Mesenchymal stem cell (in vitro differentiated cells and primary cell): ENCODE measurements at regions not wholly inside any gene's neighbourhood (a gene's known extent, or its start where the extent isn't known, plus 50 kb on each side); places are given as distances from the start of the nearest gene placed in this dataset.
A peak's percentile ranks its signal among the peaks of the same experiment; 100 is the strongest.

Experiments
- DNase-seq: peaks from one replicate; pipeline ENCODE4 v3.0.0-alpha.2; 2013
- H2AFZ ChIP-seq: one replicate; pipeline ENCODE4 v1.6.1; 2013; ENCODE audit warnings: low read depth, mild to moderate bottlenecking, control low read depth, inconsistent platforms, low read length, moderate library complexity
- H2AK5ac ChIP-seq: 2 replicates; pipeline ENCODE4 v1.6.1; 2013; ENCODE audit warnings: low read length, moderate library complexity, mild to moderate bottlenecking, inconsistent platforms; ENCODE audit not compliant: severe bottlenecking
- H2BK120ac ChIP-seq: one replicate; pipeline ENCODE4 v1.6.1; 2013; ENCODE audit warnings: low read depth, mild to moderate bottlenecking, inconsistent platforms, low read length, moderate library complexity
- H2BK12ac ChIP-seq, 2 experiments: one replicate each; pipeline ENCODE4 v1.6.1; 2013; ENCODE audit warnings: inconsistent platforms in 2 of 2, low read length in 2 of 2, mild to moderate bottlenecking in 2 of 2, moderate library complexity in 2 of 2, control low read depth in 1 of 2
- H2BK15ac ChIP-seq: one replicate; pipeline ENCODE4 v1.6.1; 2013; ENCODE audit warnings: mild to moderate bottlenecking, low read depth, inconsistent platforms; ENCODE audit not compliant: poor library complexity, severe bottlenecking
- H2BK5ac ChIP-seq: 2 replicates; pipeline ENCODE4 v1.6.1; 2013; ENCODE audit warnings: low read depth, mild to moderate bottlenecking, low read length, control low read depth, inconsistent platforms; ENCODE audit not compliant: poor library complexity, severe bottlenecking
- H3K14ac ChIP-seq, 2 experiments: one replicate each; pipeline ENCODE4 v1.6.1; 2013; ENCODE audit warnings: inconsistent platforms in 2 of 2, low read length in 2 of 2, control low read depth in 1 of 2, mild to moderate bottlenecking in 1 of 2, moderate library complexity in 1 of 2
- H3K18ac ChIP-seq, 2 experiments: one replicate each; pipeline ENCODE4 v1.6.1; 2013; ENCODE audit warnings: inconsistent platforms in 2 of 2, low read length in 2 of 2, control low read depth in 1 of 2, low read depth in 1 of 2, mild to moderate bottlenecking in 1 of 2
- H3K23ac ChIP-seq, 2 experiments: one replicate each; pipeline ENCODE4 v1.6.1; 2013; ENCODE audit warnings: inconsistent platforms in 2 of 2, low read length in 2 of 2, mild to moderate bottlenecking in 2 of 2, moderate library complexity in 2 of 2, control low read depth in 1 of 2
- H3K27ac ChIP-seq: 2 replicates; pipeline ENCODE4 v1.5.1; 2013; ENCODE audit warnings: mild to moderate bottlenecking, moderate library complexity, low read length, control low read depth, inconsistent platforms; ENCODE audit not compliant: poor library complexity, severe bottlenecking
- H3K27me3 ChIP-seq, 2 experiments: 2 replicates each; pipeline versions ENCODE4 v1.6.1 to v1.7.0; 2013; ENCODE audit warnings: low read length in 2 of 2, mild to moderate bottlenecking in 2 of 2, moderate library complexity in 2 of 2, control low read depth in 1 of 2, inconsistent platforms in 1 of 2; ENCODE audit not compliant: control insufficient read depth in 1 of 2, insufficient read depth in 1 of 2
- H3K36me3 ChIP-seq, 2 experiments: 2 replicates each; pipeline versions ENCODE4 v1.6.1 to v1.7.0; 2013; ENCODE audit warnings: low read length in 2 of 2, control low read depth in 1 of 2, inconsistent platforms in 1 of 2, low read depth in 1 of 2, mild to moderate bottlenecking in 1 of 2; ENCODE audit not compliant: insufficient read depth in 2 of 2, control insufficient read depth in 1 of 2
- H3K4ac ChIP-seq, 2 experiments: one replicate each; pipeline ENCODE4 v1.6.1; 2013; ENCODE audit warnings: inconsistent platforms in 2 of 2, low read length in 2 of 2, mild to moderate bottlenecking in 2 of 2, moderate library complexity in 2 of 2, control low read depth in 1 of 2, low read depth in 1 of 2
- H3K4me1 ChIP-seq: 2 replicates; pipeline ENCODE4 v1.6.1; 2013; ENCODE audit warnings: low read depth, low read length, control low read depth; ENCODE audit not compliant: control insufficient read depth, insufficient read depth
- H3K4me2 ChIP-seq: 2 replicates; pipeline ENCODE4 v1.6.1; 2013; ENCODE audit warnings: low read length, mild to moderate bottlenecking, inconsistent platforms; ENCODE audit not compliant: poor library complexity, severe bottlenecking
- H3K4me3 ChIP-seq, 2 experiments: 2 replicates each; pipeline versions ENCODE4 v1.5.1 to v1.7.0; 2013; ENCODE audit warnings: low read length in 2 of 2, mild to moderate bottlenecking in 2 of 2, control low read depth in 1 of 2, low read depth in 1 of 2; ENCODE audit not compliant: insufficient read depth in 1 of 2
- H3K79me1 ChIP-seq: replicated peaks from 2 replicates; pipeline ENCODE4 v1.6.1; 2013; ENCODE audit warnings: mild to moderate bottlenecking, control low read depth, low read length, inconsistent platforms; ENCODE audit not compliant: poor library complexity, severe bottlenecking
- H3K9ac ChIP-seq: 2 replicates; pipeline ENCODE4 v1.7.0; 2013; ENCODE audit warnings: mild to moderate bottlenecking, low read length, moderate library complexity
- H3K9me3 ChIP-seq: 2 replicates; pipeline ENCODE4 v1.7.0; 2013; ENCODE audit warnings: mild to moderate bottlenecking, low read length; ENCODE audit not compliant: control insufficient read depth
- H4K8ac ChIP-seq: one replicate; pipeline ENCODE4 v1.6.1; 2013; ENCODE audit warnings: inconsistent platforms, mild to moderate bottlenecking, low read length, moderate library complexity
- H4K91ac ChIP-seq: one replicate; pipeline ENCODE4 v1.6.1; 2013; ENCODE audit warnings: mild to moderate bottlenecking, low read length, inconsistent platforms
- WGBS: methylation state at CpG from one replicate; pipeline ENCODE4 v1.1.7; 2013; ENCODE audit warnings: mixed read lengths; 5-methylcytosine and 5-hydroxymethylcytosine counted together

DNA sequence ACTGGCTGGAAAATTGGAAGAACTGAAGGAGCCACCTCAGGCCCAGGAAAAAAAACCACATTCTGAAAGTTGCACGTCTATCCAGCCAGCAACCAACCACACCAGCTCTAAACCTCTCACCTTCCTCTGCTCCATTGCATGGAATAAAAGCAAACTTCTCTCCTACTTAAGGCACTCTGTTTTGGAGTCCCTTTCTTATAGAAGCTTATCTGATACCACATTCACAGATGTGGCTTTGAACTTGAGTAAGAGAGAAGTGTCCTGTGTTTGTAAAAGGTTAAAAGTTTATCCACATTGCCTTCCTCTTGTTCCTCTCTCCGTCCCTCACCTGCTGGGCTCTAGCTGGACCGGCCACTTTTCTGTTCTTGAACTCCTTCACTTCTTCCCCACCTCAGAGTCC is 99.6 kb upstream of the PLXNC1 start:
- Histone ChIP-seq H2BK12ac (no peak overlapping the region), H3K27me3 (peaks cover 6 to 12% of the 10 kb centered on the region in 2 experiments), H4K91ac (no peak overlapping the region), H2AK5ac (no peak overlapping the region), H3K23ac (no peak overlapping the region), H3K4me1 (no peaks in the 10 kb centered on the region), H2BK120ac (no peak overlapping the region), H3K4me2 (no peak overlapping the region), H2BK5ac (no peak overlapping the region), H3K4ac (no peak overlapping the region), H2BK15ac (no peak overlapping the region), H3K79me1 (no peaks in the 10 kb centered on the region), H3K9ac (no peak overlapping the region), H3K9me3 (no peaks in the 10 kb centered on the region), H2AFZ (no peak overlapping the region), H4K8ac (no peak overlapping the region), H3K14ac (no peak overlapping the region), H3K18ac (no peak overlapping the region), H3K4me3 (no peak overlapping the region), H3K27ac (no peak overlapping the region), H3K36me3 (no peaks in the 10 kb centered on the region)
- DNase-seq = no peak
- 88% methylated on average over 3 of the region's 3 CpGs for WGBS

- no peaks in the 10 kb centered on the region for H3K4me1 ChIP-seq
- 81% methylated on average over 1 of the region's 2 CpGs for WGBS
Measured at GRCh38 chr12:94049718-94050117, 98.7 kb upstream of the PLXNC1 start.

DNA sequence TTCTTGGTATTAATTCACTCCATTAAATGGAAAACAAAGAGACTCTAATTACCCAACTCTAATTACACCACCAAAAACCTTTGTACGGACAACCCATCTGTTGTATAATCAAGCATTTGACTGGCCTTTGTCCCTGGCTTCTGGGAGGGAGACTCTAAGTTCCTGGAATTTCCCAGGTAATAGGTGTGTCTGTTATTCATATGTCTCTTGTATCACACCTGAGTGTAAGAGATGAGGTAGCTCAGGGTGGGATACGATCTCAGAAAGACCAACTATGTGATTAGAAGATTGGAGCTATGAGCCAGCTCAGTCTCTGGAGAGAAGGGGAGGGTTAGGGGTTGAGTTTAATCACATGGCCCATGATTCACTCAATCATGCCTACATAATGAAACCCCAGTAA is 94.7 kb upstream of the PLXNC1 start:
- Histone ChIP-seq H3K23ac (no peak overlapping the region), H3K9me3 (no peaks in the 10 kb centered on the region), H2BK120ac (no peak overlapping the region), H2BK15ac (no peak overlapping the region), H3K4me3 (no peak overlapping the region), H3K4ac (no peak overlapping the region), H2BK12ac (no peak overlapping the region), H3K4me2 (no peak overlapping the region), H3K36me3 (no peaks in the 10 kb centered on the region), H3K9ac (no peak overlapping the region), H3K27me3 (peaks cover 0 to 2% of the 10 kb centered on the region in 2 experiments), H3K27ac (no peak overlapping the region), H2AFZ (no peak overlapping the region), H4K91ac (no peak overlapping the region), H2AK5ac (peak overlapping the region; percentile 44), H3K4me1 (peaks cover 2% of the 10 kb centered on the region), H3K79me1 (no peaks in the 10 kb centered on the region), H3K14ac (no peak overlapping the region), H3K18ac (no peak overlapping the region), H4K8ac (no peak overlapping the region), H2BK5ac (no peak overlapping the region)
- WGBS = 100% methylated on average over 2 of the region's 2 CpGs
- DNase-seq = no peak

More at GRCh38 chr12:94049718-94050117, 98.7 kb upstream of the PLXNC1 start:
- no peak overlapping the region for H4K8ac ChIP-seq
- no peak overlapping the region for H3K4ac ChIP-seq
- H3K4me3 ChIP-seq = no peak overlapping the region
- peaks cover 6 to 12% of the 10 kb centered on the region in 2 experiments for H3K27me3 ChIP-seq
- no peak overlapping the region for H2BK12ac ChIP-seq
- no peak overlapping the region for H3K18ac ChIP-seq
- H3K9ac ChIP-seq = no peak overlapping the region
- no peak overlapping the region for H3K4me2 ChIP-seq
- no peaks in the 10 kb centered on the region for H3K79me1 ChIP-seq
- H3K9me3 ChIP-seq = no peaks in the 10 kb centered on the region
- no peak overlapping the region for H3K23ac ChIP-seq
- no peak overlapping the region for H2AFZ ChIP-seq
- no peak for DNase-seq
- no peak overlapping the region for H3K14ac ChIP-seq
- H3K36me3 ChIP-seq = no peaks in the 10 kb centered on the region
- no peak overlapping the region for H2BK15ac ChIP-seq
- no peak overlapping the region for H4K91ac ChIP-seq
- H2BK5ac ChIP-seq = no peak overlapping the region
- H2BK120ac ChIP-seq = no peak overlapping the region
- H3K27ac ChIP-seq = no peak overlapping the region
- no peak overlapping the region for H2AK5ac ChIP-seq

DNA sequence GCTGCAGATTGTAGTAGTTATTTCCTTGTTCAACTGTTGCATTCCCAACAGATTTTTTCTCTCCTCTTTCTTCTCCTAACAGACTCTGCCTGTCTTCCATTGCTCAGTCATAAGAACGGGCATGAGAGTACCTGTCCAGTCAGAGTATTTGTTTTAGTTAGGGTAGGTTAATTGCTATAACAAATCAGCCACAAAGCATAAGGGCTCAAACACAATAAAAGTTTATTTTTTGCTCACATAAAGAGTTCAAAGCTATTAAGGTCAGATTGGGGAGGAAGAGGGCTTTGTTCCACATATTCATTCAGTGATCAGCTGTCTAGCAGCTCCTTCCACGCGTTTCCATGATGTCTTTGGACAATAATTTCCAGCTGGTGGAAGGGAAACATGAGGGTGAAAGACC is 92.8 kb upstream of the PLXNC1 start:
- H4K91ac ChIP-seq = no peak overlapping the region
- no peak overlapping the region for H3K27ac ChIP-seq
- no peak overlapping the region for H3K4ac ChIP-seq
- no peak overlapping the region for H3K23ac ChIP-seq
- no peak overlapping the region for H2AK5ac ChIP-seq
- no peak for DNase-seq
- no peak overlapping the region for H2AFZ ChIP-seq
- no peaks in the 10 kb centered on the region for H3K36me3 ChIP-seq
- no peaks in the 10 kb centered on the region for H3K9me3 ChIP-seq
- no peak overlapping the region for H2BK120ac ChIP-seq
- no peak overlapping the region for H2BK12ac ChIP-seq
- H3K18ac ChIP-seq = no peak overlapping the region
- H3K4me2 ChIP-seq = no peak overlapping the region
- peaks cover 2% of the 10 kb centered on the region for H3K4me1 ChIP-seq
- no peak overlapping the region for H2BK15ac ChIP-seq
- no peaks in the 10 kb centered on the region for H3K27me3 ChIP-seq
- no peak overlapping the region for H3K9ac ChIP-seq
- H4K8ac ChIP-seq = no peak overlapping the region
- no peak overlapping the region for H3K14ac ChIP-seq
- WGBS = 70% methylated on average over 2 of the region's 3 CpGs
- no peak overlapping the region for H2BK5ac ChIP-seq
- H3K4me3 ChIP-seq = no peak overlapping the region
- H3K79me1 ChIP-seq = no peaks in the 10 kb centered on the region
